ENCODE measurements at regions not wholly inside any gene's neighbourhood (a gene's known extent, or its start where the extent isn't known, plus 50 kb on each side); places are given as distances from the start of the nearest gene placed in this dataset.

GRCh38 chr13:105962080-105962479 lies 573.4 kb downstream of the EFNB2 start:
- TF ChIP-seq, protein P1, sequence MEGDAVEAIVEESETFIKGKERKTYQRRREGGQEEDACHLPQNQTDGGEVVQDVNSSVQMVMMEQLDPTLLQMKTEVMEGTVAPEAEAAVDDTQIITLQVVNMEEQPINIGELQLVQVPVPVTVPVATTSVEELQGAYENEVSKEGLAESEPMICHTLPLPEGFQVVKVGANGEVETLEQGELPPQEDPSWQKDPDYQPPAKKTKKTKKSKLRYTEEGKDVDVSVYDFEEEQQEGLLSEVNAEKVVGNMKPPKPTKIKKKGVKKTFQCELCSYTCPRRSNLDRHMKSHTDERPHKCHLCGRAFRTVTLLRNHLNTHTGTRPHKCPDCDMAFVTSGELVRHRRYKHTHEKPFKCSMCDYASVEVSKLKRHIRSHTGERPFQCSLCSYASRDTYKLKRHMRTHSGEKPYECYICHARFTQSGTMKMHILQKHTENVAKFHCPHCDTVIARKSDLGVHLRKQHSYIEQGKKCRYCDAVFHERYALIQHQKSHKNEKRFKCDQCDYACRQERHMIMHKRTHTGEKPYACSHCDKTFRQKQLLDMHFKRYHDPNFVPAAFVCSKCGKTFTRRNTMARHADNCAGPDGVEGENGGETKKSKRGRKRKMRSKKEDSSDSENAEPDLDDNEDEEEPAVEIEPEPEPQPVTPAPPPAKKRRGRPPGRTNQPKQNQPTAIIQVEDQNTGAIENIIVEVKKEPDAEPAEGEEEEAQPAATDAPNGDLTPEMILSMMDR (IDR thresholded peaks at IDR 0.05), result no peak
- TF ChIP-seq POLR2A (IDR thresholded peaks at IDR 0.05), result no peak

All from lower leg skin (tissue), 3 donors.